H9 (cell line): ENCODE measurements at regions not wholly inside any gene's neighbourhood (a gene's known extent, or its start where the extent isn't known, plus 50 kb on each side); places are given as distances from the start of the nearest gene placed in this dataset.

Source experiments
- DNase-seq: peaks from one replicate; pipeline ENCODE4 v3.0.0-alpha.2; 2017
- H2AFZ ChIP-seq: one replicate; pipeline ENCODE4 v1.6.1; 2013; ENCODE audit warnings: mild to moderate bottlenecking, low read length, control low read depth, moderate library complexity
- H2AK5ac ChIP-seq: 2 replicates; pipeline ENCODE4 v1.6.1; 2013; ENCODE audit warnings: low read length, control low read depth, mixed read lengths; ENCODE audit not compliant: insufficient read length
- H2BK120ac ChIP-seq: one replicate; pipeline ENCODE4 v1.6.1; 2013; ENCODE audit warnings: low read depth, mild to moderate bottlenecking, low read length, control low read depth, inconsistent platforms; ENCODE audit not compliant: poor library complexity, severe bottlenecking
- H2BK12ac ChIP-seq: 2 replicates; pipeline ENCODE4 v1.6.1; 2013; ENCODE audit warnings: low read length, control low read depth, mixed read lengths, low read depth; ENCODE audit not compliant: insufficient read length
- H2BK15ac ChIP-seq: 2 replicates; pipeline ENCODE4 v1.6.1; 2013; ENCODE audit warnings: low read depth, low read length, control low read depth
- H2BK20ac ChIP-seq: one replicate; pipeline ENCODE4 v1.6.1; 2013; ENCODE audit warnings: low read depth, mild to moderate bottlenecking, low read length, control low read depth, inconsistent platforms; ENCODE audit not compliant: poor library complexity, severe bottlenecking
- H2BK5ac ChIP-seq: 2 replicates; pipeline ENCODE4 v1.6.1; 2013; ENCODE audit warnings: low read length, control low read depth, mixed read lengths; ENCODE audit not compliant: insufficient read length
- H3K14ac ChIP-seq: 2 replicates; pipeline ENCODE4 v1.6.1; 2013; ENCODE audit warnings: low read length, control low read depth; ENCODE audit not compliant: insufficient read depth
- H3K18ac ChIP-seq: 2 replicates; pipeline ENCODE4 v1.6.1; 2013; ENCODE audit warnings: low read depth, mild to moderate bottlenecking, mixed read lengths, low read length, control low read depth; ENCODE audit not compliant: insufficient read length
- H3K23ac ChIP-seq: 2 replicates; pipeline ENCODE4 v1.6.1; 2013; ENCODE audit warnings: low read length, control low read depth, mixed read lengths, low read depth; ENCODE audit not compliant: insufficient read length
- H3K23me2 ChIP-seq: 2 replicates; pipeline ENCODE4 v1.6.1; 2013; ENCODE audit warnings: low read depth, mild to moderate bottlenecking, mixed read lengths, low read length, control low read depth; ENCODE audit not compliant: insufficient read length, poor library complexity, severe bottlenecking
- H3K27ac ChIP-seq: 2 replicates; pipeline ENCODE4 v1.5.1; 2013; ENCODE audit warnings: low read length, control low read depth, mixed read lengths, low read depth; ENCODE audit not compliant: insufficient read length
- H3K27me3 ChIP-seq: 2 replicates; pipeline ENCODE4 v1.6.1; 2013; ENCODE audit warnings: low read length, control low read depth, inconsistent platforms; ENCODE audit not compliant: insufficient read depth
- H3K4ac ChIP-seq: 2 replicates; pipeline ENCODE4 v1.6.1; 2013; ENCODE audit warnings: low read depth, mild to moderate bottlenecking, control low read depth, inconsistent platforms, low read length, moderate library complexity
- H3K4me1 ChIP-seq: 2 replicates; pipeline ENCODE4 v1.6.1; 2013; ENCODE audit warnings: low read length, control low read depth, inconsistent platforms; ENCODE audit not compliant: insufficient read depth
- H3K4me2 ChIP-seq: 2 replicates; pipeline ENCODE4 v1.6.1; 2013; ENCODE audit warnings: low read length, control low read depth, mixed read lengths; ENCODE audit not compliant: insufficient read length, insufficient read depth
- H3K56ac ChIP-seq: 2 replicates; pipeline ENCODE4 v1.6.1; 2013; ENCODE audit warnings: low read depth, mild to moderate bottlenecking, mixed read lengths, low read length, control low read depth; ENCODE audit not compliant: insufficient read length
- H3K79me1 ChIP-seq: 2 replicates; pipeline ENCODE4 v1.6.1; 2013; ENCODE audit warnings: low read depth, mild to moderate bottlenecking, moderate library complexity, low read length, control low read depth, inconsistent platforms; ENCODE audit not compliant: insufficient read depth, poor library complexity, severe bottlenecking
- H3K79me2 ChIP-seq: 2 replicates; pipeline ENCODE4 v1.6.1; 2013; ENCODE audit warnings: low read length, control low read depth, inconsistent platforms; ENCODE audit not compliant: insufficient read depth
- H3K9ac ChIP-seq: 2 replicates; pipeline ENCODE4 v1.6.1; 2013; ENCODE audit warnings: low read length, control low read depth, mixed read lengths; ENCODE audit not compliant: insufficient read length; ENCODE audit errors: extremely low read depth
- H3K9me3 ChIP-seq: one replicate; pipeline ENCODE4 v1.6.1; 2013; ENCODE audit warnings: low read depth, low read length, inconsistent platforms; ENCODE audit not compliant: control insufficient read depth
- H3T11ph ChIP-seq: one replicate; pipeline ENCODE4 v1.6.1; 2013; ENCODE audit warnings: mild to moderate bottlenecking, low read length, control low read depth, inconsistent platforms
- H4K20me1 ChIP-seq: one replicate; pipeline ENCODE4 v1.6.1; 2013; ENCODE audit not compliant: control insufficient read depth, insufficient read length, insufficient read depth
- H4K5ac ChIP-seq: 2 replicates; pipeline ENCODE4 v1.6.1; 2013; ENCODE audit warnings: low read depth, mild to moderate bottlenecking, mixed read lengths, low read length, control low read depth; ENCODE audit not compliant: insufficient read length
- H4K8ac ChIP-seq: replicated peaks from 2 replicates; pipeline ENCODE4 v1.6.1; 2013; ENCODE audit warnings: low read length, control low read depth, mixed read lengths, low read depth; ENCODE audit not compliant: insufficient read length
- H4K91ac ChIP-seq: 2 replicates; pipeline ENCODE4 v1.6.1; 2013; ENCODE audit warnings: low read depth, mild to moderate bottlenecking, moderate library complexity, mixed read lengths, low read length, control low read depth; ENCODE audit not compliant: insufficient read length
- H3K27ac Mint-ChIP-seq, 3 experiments: 2 replicates in 2 of 3; 3 replicates in 1 of 3; pipeline ENCODE4 v1.8.0; 2020 to 2021; ENCODE audit warnings: mixed read lengths in 3 of 3, mild to moderate bottlenecking in 1 of 3, moderate library complexity in 1 of 3
- H3K27me3 Mint-ChIP-seq: 2 replicates; pipeline ENCODE4 v1.8.0; 2021; ENCODE audit warnings: low read depth, mild to moderate bottlenecking, moderate library complexity, mixed read lengths
- H3K36me3 Mint-ChIP-seq, 3 experiments: 2 replicates in 2 of 3; 3 replicates in 1 of 3; pipeline ENCODE4 v1.8.0; 2020 to 2021; ENCODE audit warnings: low read depth in 3 of 3, mixed read lengths in 3 of 3; ENCODE audit not compliant: insufficient read depth in 1 of 3
- H3K4me1 Mint-ChIP-seq, 2 experiments: 2 replicates each; pipeline ENCODE4 v1.8.0; 2020; ENCODE audit warnings: mixed read lengths in 2 of 2
- H3K4me3 Mint-ChIP-seq, 2 experiments: 2 replicates in 1 of 2; 3 replicates in 1 of 2; pipeline ENCODE4 v1.8.0; 2020 to 2021; ENCODE audit warnings: mild to moderate bottlenecking in 2 of 2, mixed read lengths in 2 of 2, moderate library complexity in 1 of 2
- H3K9me3 Mint-ChIP-seq, 2 experiments: 2 replicates in 1 of 2; 3 replicates in 1 of 2; pipeline ENCODE4 v1.8.0; 2020; ENCODE audit warnings: mild to moderate bottlenecking in 2 of 2, mixed read lengths in 2 of 2, moderate library complexity in 1 of 2
- CTCF ChIP-seq: fragments of 200-600 bp; sonication (generic); conservative IDR thresholded peaks from 3 replicates; pipeline ENCODE4 v1.8.0; 2021; ENCODE audit warnings: antibody characterized with exemption, mild to moderate bottlenecking
- WGBS: extraction: QIAGEN DNeasy Blood & Tissue Kit; methylation state at CpG from one replicate; pipeline ENCODE4 v1.1.7; 2013; ENCODE audit warnings: missing lambda C conversion rate, low lambda C conversion rate, mixed read lengths; ENCODE audit not compliant: insufficient read length; ENCODE audit errors: extremely low coverage; 5-methylcytosine and 5-hydroxymethylcytosine counted together

GRCh38 chr13:40401911-40402776 is 264.3 kb downstream of the FOXO1 start:
- no peak overlapping the region for H2AFZ ChIP-seq
- H3K79me2 ChIP-seq = no peaks in the 10 kb centered on the region
- H3K4me1 ChIP-seq = no peaks in the 10 kb centered on the region; the same call in 1 of the 2 replicates
- H2BK120ac ChIP-seq = no peak overlapping the region
- H2BK20ac ChIP-seq = no peak overlapping the region
- no peak overlapping the region for H2BK15ac ChIP-seq
- H3T11ph ChIP-seq = no peak overlapping the region
- H3K27ac ChIP-seq = no peak overlapping the region
- no peak overlapping the region for H3K14ac ChIP-seq
- H3K27me3 ChIP-seq = no peaks in the 10 kb centered on the region
- H3K18ac ChIP-seq = no peak overlapping the region
- Mint-ChIP-seq H3K36me3 (no peaks in the 10 kb centered on the region), H3K27ac (no peak overlapping the region), H3K4me3 (no peak overlapping the region), H3K4me1 (peaks cover 15 to 17% of the 10 kb centered on the region in 2 experiments), H3K9me3 (no peaks in the 10 kb centered on the region), H3K27me3 (no peaks in the 10 kb centered on the region; the same call in 1 of the 2 replicates)
- H3K23ac ChIP-seq = no peak overlapping the region
- no peaks in the 10 kb centered on the region for H4K20me1 ChIP-seq
- no peak overlapping the region for H3K9ac ChIP-seq
- H4K8ac ChIP-seq = no peak overlapping the region
- H3K23me2 ChIP-seq = no peaks in the 10 kb centered on the region
- no peak overlapping the region for H3K4ac ChIP-seq
- no peak overlapping the region for H2AK5ac ChIP-seq
- WGBS = no CpG with 5 or more reads among the region's 13 CpGs
- no peaks in the 10 kb centered on the region for H3K9me3 ChIP-seq
- H2BK5ac ChIP-seq = no peak overlapping the region
- no peak overlapping the region for H2BK12ac ChIP-seq
- H3K4me2 ChIP-seq = no peak overlapping the region
- TF ChIP-seq CTCF = no peak
- H4K5ac ChIP-seq = no peak overlapping the region
- H3K56ac ChIP-seq = no peak overlapping the region
- H3K79me1 ChIP-seq = no peaks in the 10 kb centered on the region
- no peak for DNase-seq
- no peak overlapping the region for H4K91ac ChIP-seq
